GM12878 (cell line): ENCODE measurements at regions not wholly inside any gene's neighbourhood (a gene's known extent, or its start where the extent isn't known, plus 50 kb on each side); places are given as distances from the start of the nearest gene placed in this dataset.
A peak's percentile ranks its signal among the peaks of the same experiment; 100 is the strongest.

Source experiments
- ATAC-seq: fragments of 200-7000 bp; cut with Tn5 transposase; 3 replicates; pipeline ENCODE4 v1.9.1; 2020; ENCODE audit warnings: mild to moderate bottlenecking, moderate library complexity
- BruUV-seq: library from RNA; stranded (reverse); fragments of 400-500 nt; replicated peaks from 2 replicates; lab custom pipeline; 2021; lab: Mats Ljungman, UMichigan
- CTCF ChIA-PET: fragments of 300-600 bp; sonication (Branson Sonifier 250); formaldehyde crosslinking; extraction: SDS; loops from one replicate; lab custom pipeline; 2021; ENCODE audit warnings: inconsistent platforms; lab: Yijun Ruan, JAX
- POLR2A ChIA-PET: fragments of 350-600 bp; formaldehyde crosslinking; extraction: SDS; loops from one replicate; lab custom pipeline; 2021; ENCODE audit warnings: inconsistent platforms; lab: Charles Lee
- RAD21 ChIA-PET: fragments of 300-600 bp; sonication (Branson Sonifier 250); formaldehyde crosslinking; loops from one replicate; lab custom pipeline; 2023; ENCODE audit warnings: antibody characterized with exemption; ENCODE audit not compliant: unreplicated experiment; lab: Charles Lee
- SMC1A ChIA-PET: fragments of 300-600 bp; sonication (Branson Sonifier 250); formaldehyde crosslinking; loops from one replicate; lab custom pipeline; 2023; ENCODE audit not compliant: unreplicated experiment, uncharacterized antibody; lab: Charles Lee
- DNase-seq: peaks from one replicate; pipeline ENCODE4 v3.0.0-alpha.2; 2011; ENCODE audit warnings: low read depth, low spot score
- FAIRE-seq: peaks from 3 replicates; lab custom pipeline; 2011; peaks lifted over from hg19 to GRCh38; lab: Jason Lieb, UNC
- H2AFZ ChIP-seq: 2 replicates; pipeline ENCODE4 v1.6.0; 2011; ENCODE audit warnings: low read depth, low read length, control low read depth; ENCODE audit not compliant: control insufficient read depth
- H3K27ac ChIP-seq: 2 replicates; pipeline ENCODE4 v1.5.1; 2011; ENCODE audit warnings: control low read depth; ENCODE audit not compliant: control insufficient read depth, insufficient read depth
- H3K27me3 ChIP-seq, 2 experiments: replicated peaks in 1 of 2; 2 replicates each; pipeline versions ENCODE4 v1.6.0 to v1.6.1; 2011; ENCODE audit warnings: low read length in 1 of 2; ENCODE audit not compliant: control insufficient read depth in 2 of 2, insufficient read depth in 2 of 2
- H3K36me3 ChIP-seq, 2 experiments: 2 replicates each; pipeline ENCODE4 v1.5.1; 2011; ENCODE audit warnings: low read length in 1 of 2; ENCODE audit not compliant: control insufficient read depth in 2 of 2, insufficient read depth in 2 of 2
- H3K4me1 ChIP-seq: 2 replicates; pipeline ENCODE4 v1.6.1; 2011; ENCODE audit warnings: mild to moderate bottlenecking, low read length, moderate library complexity, mixed read lengths; ENCODE audit not compliant: control insufficient read depth, insufficient read depth
- H3K4me2 ChIP-seq: 2 replicates; pipeline ENCODE4 v1.6.0; 2011; ENCODE audit warnings: control low read depth; ENCODE audit not compliant: control insufficient read depth, insufficient read depth
- H3K4me3 ChIP-seq: fragments of 200-600 bp; sonication (generic); 2 replicates; pipeline ENCODE4 v1.5.1; 2016
- H3K79me2 ChIP-seq: 2 replicates; pipeline ENCODE4 v1.6.0; 2011; ENCODE audit warnings: low read length; ENCODE audit not compliant: control insufficient read depth, insufficient read depth
- H3K9ac ChIP-seq: 2 replicates; pipeline ENCODE4 v1.8.0; 2011; ENCODE audit warnings: low read length, control low read depth, mixed read lengths; ENCODE audit not compliant: control insufficient read depth, insufficient read depth
- H3K9me3 ChIP-seq: replicated peaks from 3 replicates; pipeline ENCODE4 v1.5.1; 2011; ENCODE audit warnings: mild to moderate bottlenecking, low read length; ENCODE audit not compliant: control insufficient read depth, insufficient read depth
- H4K20me1 ChIP-seq: 2 replicates; pipeline ENCODE4 v1.6.0; 2011; ENCODE audit not compliant: control insufficient read depth, insufficient read depth
- CBX3 ChIP-seq: fragments of 200-600 bp; sonication (generic); IDR thresholded peaks from 2 replicates; pipeline ENCODE4 v1.6.1; 2016; ENCODE audit warnings: low read depth, borderline replicate concordance
- DPF2 ChIP-seq: fragments of 450-650 bp; IDR thresholded peaks from 2 replicates; pipeline ENCODE4 v1.6.1; 2017; ENCODE audit warnings: mild to moderate bottlenecking
- NFXL1 ChIP-seq: fragments of 450-650 bp; IDR thresholded peaks from 2 replicates; pipeline ENCODE4 v1.6.1; 2017; ENCODE audit warnings: antibody characterized with exemption, mild to moderate bottlenecking, borderline replicate concordance
- STAT3 ChIP-seq: IDR thresholded peaks from 2 replicates; pipeline ENCODE4 v1.6.1; 2011; ENCODE audit warnings: low read depth, low read length, improper control_type of control experiment
- YY1 ChIP-seq: IDR thresholded peaks from 2 replicates; pipeline ENCODE4 v1.6.1; 2011; ENCODE audit warnings: low read depth, mild to moderate bottlenecking, low read length
- WGBS: methylation state at CpG from one replicate; pipeline ENCODE4 v1.1.6; 2016; ENCODE audit warnings: low lambda C conversion rate; ENCODE audit not compliant: insufficient replicate concordance, insufficient coverage; ENCODE audit errors: missing lambda C conversion rate; 5-methylcytosine and 5-hydroxymethylcytosine counted together
- in situ Hi-C: fragments of 300-500 bp; cut with MboI; formaldehyde crosslinking; loops from 9 replicates; pipeline ENCODE4 v1.14.3; 2018; ENCODE audit warnings: mixed read lengths
- intact Hi-C: fragments of 100-400 bp; cut with micrococcal nuclease; formaldehyde crosslinking; loops from one replicate; pipeline ENCODE4 v1.14.2; 2022; ENCODE audit not compliant: unreplicated experiment
- TF ChIP-seq, protein P1 (sequence below): fragments of 450-650 bp; IDR thresholded peaks from 2 replicates; pipeline ENCODE4 v1.6.1; 2016; ENCODE audit warnings: mild to moderate bottlenecking, moderate library complexity, borderline replicate concordance
- TF ChIP-seq, protein P2 (sequence below): IDR thresholded peaks from 2 replicates; pipeline ENCODE4 v1.6.1; 2012; ENCODE audit warnings: low read depth, low read length, improper control_type of control experiment

DNA sequence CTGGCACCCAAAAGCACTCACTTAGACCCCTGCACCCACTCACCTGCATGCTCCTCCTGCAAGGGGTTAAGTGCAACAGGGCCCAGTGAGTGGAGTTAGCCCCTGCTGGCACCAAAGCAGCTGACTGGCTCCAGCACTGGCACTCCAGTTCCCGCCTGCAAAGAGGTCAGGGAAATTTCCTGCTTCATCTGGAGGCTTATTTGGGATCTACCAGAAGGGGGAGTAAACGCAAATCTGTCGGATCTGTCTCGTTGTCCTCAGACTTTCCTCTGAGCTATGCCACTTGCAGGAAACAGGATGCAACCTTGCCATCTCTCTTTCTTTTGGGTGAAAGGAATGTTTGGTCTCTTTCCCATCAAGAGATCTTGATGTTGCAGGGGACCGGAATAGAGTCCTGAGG is 435.6 kb downstream of the PCDH10 start:
- intact Hi-C loops, result no loop called here

GRCh38 chr4:133581996-133582619 is 433.0 kb downstream of the PCDH10 start:
- Histone ChIP-seq H3K4me1 (no peaks in the 10 kb centered on the region), H3K36me3 (no peaks in the 10 kb centered on the region), H3K4me3 (no peak overlapping the region), H3K9me3 (no peaks in the 10 kb centered on the region), H3K27ac (no peak overlapping the region), H3K9ac (no peak overlapping the region), H3K4me2 (no peak overlapping the region), H3K27me3 (no peaks in the 10 kb centered on the region), H3K79me2 (no peaks in the 10 kb centered on the region), H2AFZ (no peak overlapping the region), H4K20me1 (no peaks in the 10 kb centered on the region)
- BruUV-seq, result no TSS peak
- TF ChIP-seq DPF2, result no peak
- TF ChIP-seq, protein P1, sequence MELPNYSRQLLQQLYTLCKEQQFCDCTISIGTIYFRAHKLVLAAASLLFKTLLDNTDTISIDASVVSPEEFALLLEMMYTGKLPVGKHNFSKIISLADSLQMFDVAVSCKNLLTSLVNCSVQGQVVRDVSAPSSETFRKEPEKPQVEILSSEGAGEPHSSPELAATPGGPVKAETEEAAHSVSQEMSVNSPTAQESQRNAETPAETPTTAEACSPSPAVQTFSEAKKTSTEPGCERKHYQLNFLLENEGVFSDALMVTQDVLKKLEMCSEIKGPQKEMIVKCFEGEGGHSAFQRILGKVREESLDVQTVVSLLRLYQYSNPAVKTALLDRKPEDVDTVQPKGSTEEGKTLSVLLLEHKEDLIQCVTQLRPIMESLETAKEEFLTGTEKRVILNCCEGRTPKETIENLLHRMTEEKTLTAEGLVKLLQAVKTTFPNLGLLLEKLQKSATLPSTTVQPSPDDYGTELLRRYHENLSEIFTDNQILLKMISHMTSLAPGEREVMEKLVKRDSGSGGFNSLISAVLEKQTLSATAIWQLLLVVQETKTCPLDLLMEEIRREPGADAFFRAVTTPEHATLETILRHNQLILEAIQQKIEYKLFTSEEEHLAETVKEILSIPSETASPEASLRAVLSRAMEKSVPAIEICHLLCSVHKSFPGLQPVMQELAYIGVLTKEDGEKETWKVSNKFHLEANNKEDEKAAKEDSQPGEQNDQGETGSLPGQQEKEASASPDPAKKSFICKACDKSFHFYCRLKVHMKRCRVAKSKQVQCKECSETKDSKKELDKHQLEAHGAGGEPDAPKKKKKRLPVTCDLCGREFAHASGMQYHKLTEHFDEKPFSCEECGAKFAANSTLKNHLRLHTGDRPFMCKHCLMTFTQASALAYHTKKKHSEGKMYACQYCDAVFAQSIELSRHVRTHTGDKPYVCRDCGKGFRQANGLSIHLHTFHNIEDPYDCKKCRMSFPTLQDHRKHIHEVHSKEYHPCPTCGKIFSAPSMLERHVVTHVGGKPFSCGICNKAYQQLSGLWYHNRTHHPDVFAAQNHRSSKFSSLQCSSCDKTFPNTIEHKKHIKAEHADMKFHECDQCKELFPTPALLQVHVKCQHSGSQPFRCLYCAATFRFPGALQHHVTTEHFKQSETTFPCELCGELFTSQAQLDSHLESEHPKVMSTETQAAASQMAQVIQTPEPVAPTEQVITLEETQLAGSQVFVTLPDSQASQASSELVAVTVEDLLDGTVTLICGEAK, result peak; percentile 57
- SMC1A ChIA-PET, result no interaction called here
- FAIRE-seq (no peak), DNase-seq (no peak), ATAC-seq (no peak)
- POLR2A ChIA-PET, result no interaction called here
- RAD21 ChIA-PET, result no interaction called here
- 65% methylated on average over 2 of the region's 2 CpGs for WGBS
- CTCF ChIA-PET, result no interaction called here
- in situ Hi-C loops (no loop called here), intact Hi-C loops (no loop called here)

More for the DNA sequence above, 435.6 kb downstream of the PCDH10 start:
- no peaks in the 10 kb centered on the region for H3K36me3 ChIP-seq
- no peak overlapping the region for H3K4me3 ChIP-seq
- no peak for ATAC-seq
- CTCF ChIA-PET, result no interaction called here
- no peak for DNase-seq
- 9% methylated on average over 5 of the region's 5 CpGs for WGBS
- H2AFZ ChIP-seq, result no peak overlapping the region
- H3K4me2 ChIP-seq, result no peak overlapping the region
- no peaks in the 10 kb centered on the region for H3K4me1 ChIP-seq
- no peaks in the 10 kb centered on the region for H3K79me2 ChIP-seq
- no peaks in the 10 kb centered on the region for H4K20me1 ChIP-seq
- H3K9me3 ChIP-seq, result no peaks in the 10 kb centered on the region
- H3K9ac ChIP-seq, result no peak overlapping the region
- RAD21 ChIA-PET, result no interaction called here
- POLR2A ChIA-PET, result no interaction called here
- SMC1A ChIA-PET, result no interaction called here
- no peak for FAIRE-seq
- no TSS peak for BruUV-seq
- in situ Hi-C loops, result no loop called here
- TF ChIP-seq NFXL1, result no peak
- TF ChIP-seq STAT3, result no peak
- TF ChIP-seq YY1, result no peak
- no peak for TF ChIP-seq CBX3
- TF ChIP-seq, protein P2, sequence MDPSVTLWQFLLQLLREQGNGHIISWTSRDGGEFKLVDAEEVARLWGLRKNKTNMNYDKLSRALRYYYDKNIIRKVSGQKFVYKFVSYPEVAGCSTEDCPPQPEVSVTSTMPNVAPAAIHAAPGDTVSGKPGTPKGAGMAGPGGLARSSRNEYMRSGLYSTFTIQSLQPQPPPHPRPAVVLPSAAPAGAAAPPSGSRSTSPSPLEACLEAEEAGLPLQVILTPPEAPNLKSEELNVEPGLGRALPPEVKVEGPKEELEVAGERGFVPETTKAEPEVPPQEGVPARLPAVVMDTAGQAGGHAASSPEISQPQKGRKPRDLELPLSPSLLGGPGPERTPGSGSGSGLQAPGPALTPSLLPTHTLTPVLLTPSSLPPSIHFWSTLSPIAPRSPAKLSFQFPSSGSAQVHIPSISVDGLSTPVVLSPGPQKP, result no peak
- TF ChIP-seq, all 136 proteins: peak for 0
- H3K27ac ChIP-seq, result no peak overlapping the region
- no peaks in the 10 kb centered on the region for H3K27me3 ChIP-seq
